Peyer's patch (tissue), 4 donors: ENCODE measurements at regions not wholly inside any gene's neighbourhood (a gene's known extent, or its start where the extent isn't known, plus 50 kb on each side); places are given as distances from the start of the nearest gene placed in this dataset.
"Not testable (repeated sequence)": the region's sequence is repeated elsewhere in the genome, so short reads cannot be mapped to it uniquely, and the experiment has no call there.

Source experiments
- DNase-seq, 3 donors: peaks; one replicate each; pipeline ENCODE4 v3.0.0-alpha.2; 2017 to 2019
- H3K27ac ChIP-seq, 4 donors: fragments of 200-600 bp; sonication (generic); one replicate each; pipeline ENCODE4 v1.5.1; 2016 to 2019
- H3K27me3 ChIP-seq, 2 donors: fragments of 200-600 bp; sonication (generic); one replicate each; pipeline ENCODE4 v1.5.1; 2019
- H3K36me3 ChIP-seq, 3 donors: fragments of 200-600 bp; sonication (generic); one replicate each; pipeline ENCODE4 v1.5.1; 2016 to 2019
- H3K4me1 ChIP-seq, 4 donors: fragments of 200-600 bp; sonication (generic); one replicate each; pipeline ENCODE4 v1.5.1; 2016 to 2019
- H3K4me3 ChIP-seq, 4 donors: fragments of 200-600 bp; sonication (generic); 1 replicate in 3 of 4; 2 replicates in 1 of 4; pipeline ENCODE4 v1.5.1; 2016 to 2019; ENCODE audit warnings: mild to moderate bottlenecking in 1 of 4
- H3K9me3 ChIP-seq, 4 donors: fragments of 200-600 bp; sonication (generic); one replicate each; pipeline ENCODE4 v1.5.1; 2016 to 2019; ENCODE audit warnings: mild to moderate bottlenecking in 1 of 4
- POLR2A ChIP-seq, 2 donors: fragments of 450-650 bp; IDR thresholded peaks; one replicate each; pipeline ENCODE4 v1.5.1; 2017; ENCODE audit warnings: antibody characterized with exemption in 2 of 2, mild to moderate bottlenecking in 2 of 2, moderate library complexity in 2 of 2
- TF ChIP-seq, protein P1 (sequence below), 6 experiments: fragments of 450-650 bp in 4 of 6; fragments of 200-600 bp in 2 of 6; sonication (generic) in 1 of 6; IDR thresholded peaks; one replicate each; pipeline ENCODE4 v1.5.1; 2017 to 2019; ENCODE audit warnings: antibody characterized with exemption in 6 of 6, mild to moderate bottlenecking in 3 of 6, moderate library complexity in 1 of 6

DNA sequence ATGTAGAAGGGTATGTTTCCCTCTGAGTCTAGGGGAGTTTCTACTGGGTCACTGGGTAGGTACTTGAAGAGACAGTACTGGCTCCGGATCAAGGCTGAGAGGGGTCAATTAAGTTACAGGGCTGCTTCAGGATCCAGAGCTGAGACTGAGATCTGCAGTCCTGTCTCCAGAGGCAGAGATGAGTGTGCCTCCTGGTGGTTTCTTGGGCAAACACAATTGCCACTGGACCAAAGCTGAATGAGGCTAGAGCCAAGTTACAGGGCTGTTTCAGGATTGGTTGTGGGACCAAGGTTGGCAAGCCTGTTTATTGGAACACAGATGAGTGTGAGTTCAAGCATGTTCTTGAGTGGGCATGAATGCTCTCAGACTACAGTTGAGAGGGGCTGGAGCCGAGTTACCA lies 157.9 kb downstream of the ADCYAP1 start:
- no peaks in the 10 kb centered on the region for H3K4me1 ChIP-seq
- no peaks in the 10 kb centered on the region for H3K36me3 ChIP-seq
- TF ChIP-seq POLR2A (IDR thresholded peaks at IDR 0.05), result no peak
- TF ChIP-seq, protein P1, sequence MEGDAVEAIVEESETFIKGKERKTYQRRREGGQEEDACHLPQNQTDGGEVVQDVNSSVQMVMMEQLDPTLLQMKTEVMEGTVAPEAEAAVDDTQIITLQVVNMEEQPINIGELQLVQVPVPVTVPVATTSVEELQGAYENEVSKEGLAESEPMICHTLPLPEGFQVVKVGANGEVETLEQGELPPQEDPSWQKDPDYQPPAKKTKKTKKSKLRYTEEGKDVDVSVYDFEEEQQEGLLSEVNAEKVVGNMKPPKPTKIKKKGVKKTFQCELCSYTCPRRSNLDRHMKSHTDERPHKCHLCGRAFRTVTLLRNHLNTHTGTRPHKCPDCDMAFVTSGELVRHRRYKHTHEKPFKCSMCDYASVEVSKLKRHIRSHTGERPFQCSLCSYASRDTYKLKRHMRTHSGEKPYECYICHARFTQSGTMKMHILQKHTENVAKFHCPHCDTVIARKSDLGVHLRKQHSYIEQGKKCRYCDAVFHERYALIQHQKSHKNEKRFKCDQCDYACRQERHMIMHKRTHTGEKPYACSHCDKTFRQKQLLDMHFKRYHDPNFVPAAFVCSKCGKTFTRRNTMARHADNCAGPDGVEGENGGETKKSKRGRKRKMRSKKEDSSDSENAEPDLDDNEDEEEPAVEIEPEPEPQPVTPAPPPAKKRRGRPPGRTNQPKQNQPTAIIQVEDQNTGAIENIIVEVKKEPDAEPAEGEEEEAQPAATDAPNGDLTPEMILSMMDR (IDR thresholded peaks at IDR 0.05), result no peak
- H3K4me3 ChIP-seq, result no peak overlapping the region
- H3K9me3 ChIP-seq, result no peaks in the 10 kb centered on the region
- H3K27ac ChIP-seq, result no peak overlapping the region
- no peaks in the 10 kb centered on the region for H3K27me3 ChIP-seq
- DNase-seq, result no peak

DNA sequence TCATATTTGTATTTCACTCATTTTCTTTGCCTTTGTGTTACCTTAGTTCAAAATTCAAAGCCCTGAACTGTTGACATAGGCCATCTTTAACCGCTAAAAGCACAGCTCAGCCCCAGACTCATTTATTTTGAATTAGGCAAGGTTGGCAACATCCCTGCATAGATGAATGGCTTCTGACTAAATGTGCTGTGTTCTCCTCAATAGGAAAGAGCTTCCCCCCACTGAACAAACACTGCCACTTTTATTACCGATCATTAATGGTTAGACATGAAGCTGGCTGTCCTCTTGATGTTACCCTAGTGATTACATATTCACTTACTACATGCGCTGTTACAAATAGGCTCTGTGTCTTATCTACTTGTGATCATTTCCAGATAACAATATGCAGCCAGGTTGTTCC lies 170.7 kb downstream of the ADCYAP1 start:
- Histone ChIP-seq H3K36me3 (no peaks in the 10 kb centered on the region), H3K4me3 (no peak overlapping the region), H3K27ac (no peak overlapping the region), H3K4me1 (no peaks in the 10 kb centered on the region), H3K27me3 (no peaks in the 10 kb centered on the region), H3K9me3 (no peaks in the 10 kb centered on the region)
- no peak for TF ChIP-seq POLR2A (IDR thresholded peaks at IDR 0.05)
- TF ChIP-seq, protein P1 (IDR thresholded peaks at IDR 0.05), result no peak
- DNase-seq, result no peak

DNA sequence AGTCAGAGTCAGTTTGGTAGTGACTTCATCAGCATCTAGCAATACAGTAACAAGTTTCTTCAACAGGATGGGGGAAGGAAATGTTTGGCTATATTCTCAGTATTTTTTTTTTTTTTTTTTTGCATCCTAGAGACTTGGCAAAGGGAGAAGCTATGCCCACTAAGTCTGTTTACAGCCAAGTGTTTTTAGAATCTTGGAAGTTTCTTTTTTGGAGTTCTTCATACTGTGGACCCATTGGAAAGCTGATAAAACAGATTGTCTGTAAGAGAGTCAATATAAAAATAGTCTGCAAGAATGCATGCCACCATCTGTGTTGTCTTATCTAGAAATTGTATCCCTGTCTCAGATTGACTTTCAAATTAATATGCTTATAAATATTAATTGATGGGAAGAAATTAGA lies 171.2 kb downstream of the ADCYAP1 start:
- H3K9me3 ChIP-seq, result no peaks in the 10 kb centered on the region
- H3K27me3 ChIP-seq, result no peaks in the 10 kb centered on the region
- H3K27ac ChIP-seq, result no peak overlapping the region
- H3K4me1 ChIP-seq, result no peaks in the 10 kb centered on the region
- no peak overlapping the region for H3K4me3 ChIP-seq
- H3K36me3 ChIP-seq, result no peaks in the 10 kb centered on the region
- DNase-seq, result no peak
- TF ChIP-seq POLR2A (IDR thresholded peaks at IDR 0.05), result no peak
- TF ChIP-seq, protein P1 (IDR thresholded peaks at IDR 0.05), result no peak

DNA sequence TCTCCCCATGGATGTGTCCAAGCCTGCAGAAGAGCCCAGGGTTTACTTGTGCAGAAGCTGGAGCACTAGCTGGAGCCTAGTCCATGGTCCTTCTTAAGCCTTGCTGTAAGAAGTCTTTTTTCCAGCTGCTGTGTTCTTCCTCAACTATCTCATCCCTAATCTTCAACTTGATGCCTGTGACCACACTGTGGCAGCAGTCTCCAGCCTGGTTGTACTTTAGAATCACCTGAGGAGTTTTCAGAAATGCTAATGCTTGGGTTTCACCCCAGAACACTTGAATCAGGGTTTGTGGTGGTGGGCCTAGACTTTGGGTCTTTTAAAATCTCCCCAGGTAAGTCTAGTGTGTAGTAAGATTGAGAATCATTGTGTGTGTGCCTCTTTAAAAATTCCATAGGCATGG lies 173.6 kb downstream of the ADCYAP1 start:
- H3K4me1 ChIP-seq, result no peaks in the 10 kb centered on the region
- H3K27ac ChIP-seq, result no peak overlapping the region
- H3K4me3 ChIP-seq, result no peak overlapping the region
- no peaks in the 10 kb centered on the region for H3K27me3 ChIP-seq
- no peaks in the 10 kb centered on the region for H3K36me3 ChIP-seq
- no peak for DNase-seq
- TF ChIP-seq, protein P1 (IDR thresholded peaks at IDR 0.05), result no peak
- TF ChIP-seq POLR2A (IDR thresholded peaks at IDR 0.05), result no peak
- no peaks in the 10 kb centered on the region for H3K9me3 ChIP-seq

DNA sequence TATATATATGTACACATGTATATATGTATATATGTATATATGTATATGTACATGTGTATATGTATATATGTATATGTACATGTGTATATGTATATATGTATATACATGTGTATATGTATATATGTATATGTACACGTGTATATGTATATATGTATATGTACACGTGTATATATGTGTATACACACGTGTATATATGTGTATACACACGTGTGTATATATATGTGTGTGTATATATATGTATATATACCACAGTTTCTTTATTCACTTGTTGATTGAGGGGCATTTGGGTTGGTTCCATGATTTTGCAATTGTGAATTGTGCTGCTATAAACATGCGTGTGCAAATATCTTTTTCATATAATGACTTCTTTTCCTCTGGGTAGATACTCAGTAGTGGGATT lies 179.0 kb downstream of the ADCYAP1 start:
- not testable (repeated sequence) for H3K4me3 ChIP-seq, DNase-seq, H3K27me3 ChIP-seq, H3K9me3 ChIP-seq, H3K4me1 ChIP-seq, H3K36me3 ChIP-seq, H3K27ac ChIP-seq

DNA sequence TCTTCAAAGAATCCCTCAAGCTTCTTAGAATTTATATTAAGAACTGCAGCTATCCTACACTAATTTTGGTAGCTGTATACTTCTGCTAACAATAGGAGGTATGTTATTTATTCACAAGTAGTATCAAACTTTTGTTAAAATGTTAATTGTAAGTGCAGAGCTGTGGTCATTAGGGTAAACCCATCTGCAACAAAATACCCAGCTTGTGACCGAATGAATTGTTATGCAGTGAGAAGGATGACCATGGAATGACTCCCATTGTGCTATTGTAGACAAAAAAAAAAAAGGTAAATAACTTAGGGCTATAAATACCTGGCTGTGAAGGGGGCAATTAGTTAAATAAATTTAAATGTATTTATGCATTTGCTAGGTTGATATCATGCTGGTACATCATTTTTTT lies 186.1 kb downstream of the ADCYAP1 start:
- Histone ChIP-seq H3K4me3 (no peak overlapping the region), H3K9me3 (no peaks in the 10 kb centered on the region), H3K27ac (no peak overlapping the region), H3K4me1 (no peaks in the 10 kb centered on the region), H3K27me3 (no peaks in the 10 kb centered on the region), H3K36me3 (no peaks in the 10 kb centered on the region)
- TF ChIP-seq POLR2A (IDR thresholded peaks at IDR 0.05), result no peak
- TF ChIP-seq, protein P1 (IDR thresholded peaks at IDR 0.05), result no peak
- DNase-seq, result no peak
